H9 (cell line): ENCODE measurements at regions not wholly inside any gene's neighbourhood (a gene's known extent, or its start where the extent isn't known, plus 50 kb on each side); places are given as distances from the start of the nearest gene placed in this dataset.

Experiments used
- DNase-seq: peaks from one replicate; pipeline ENCODE4 v3.0.0-alpha.2; 2017
- H2AFZ ChIP-seq: one replicate; pipeline ENCODE4 v1.6.1; 2013; ENCODE audit warnings: mild to moderate bottlenecking, low read length, control low read depth, moderate library complexity
- H2AK5ac ChIP-seq: 2 replicates; pipeline ENCODE4 v1.6.1; 2013; ENCODE audit warnings: low read length, control low read depth, mixed read lengths; ENCODE audit not compliant: insufficient read length
- H2BK120ac ChIP-seq: one replicate; pipeline ENCODE4 v1.6.1; 2013; ENCODE audit warnings: low read depth, mild to moderate bottlenecking, low read length, control low read depth, inconsistent platforms; ENCODE audit not compliant: poor library complexity, severe bottlenecking
- H2BK12ac ChIP-seq: 2 replicates; pipeline ENCODE4 v1.6.1; 2013; ENCODE audit warnings: low read length, control low read depth, mixed read lengths, low read depth; ENCODE audit not compliant: insufficient read length
- H2BK15ac ChIP-seq: 2 replicates; pipeline ENCODE4 v1.6.1; 2013; ENCODE audit warnings: low read depth, low read length, control low read depth
- H2BK20ac ChIP-seq: one replicate; pipeline ENCODE4 v1.6.1; 2013; ENCODE audit warnings: low read depth, mild to moderate bottlenecking, low read length, control low read depth, inconsistent platforms; ENCODE audit not compliant: poor library complexity, severe bottlenecking
- H2BK5ac ChIP-seq: 2 replicates; pipeline ENCODE4 v1.6.1; 2013; ENCODE audit warnings: low read length, control low read depth, mixed read lengths; ENCODE audit not compliant: insufficient read length
- H3K14ac ChIP-seq: 2 replicates; pipeline ENCODE4 v1.6.1; 2013; ENCODE audit warnings: low read length, control low read depth; ENCODE audit not compliant: insufficient read depth
- H3K18ac ChIP-seq: 2 replicates; pipeline ENCODE4 v1.6.1; 2013; ENCODE audit warnings: low read depth, mild to moderate bottlenecking, mixed read lengths, low read length, control low read depth; ENCODE audit not compliant: insufficient read length
- H3K23ac ChIP-seq: 2 replicates; pipeline ENCODE4 v1.6.1; 2013; ENCODE audit warnings: low read length, control low read depth, mixed read lengths, low read depth; ENCODE audit not compliant: insufficient read length
- H3K23me2 ChIP-seq: 2 replicates; pipeline ENCODE4 v1.6.1; 2013; ENCODE audit warnings: low read depth, mild to moderate bottlenecking, mixed read lengths, low read length, control low read depth; ENCODE audit not compliant: insufficient read length, poor library complexity, severe bottlenecking
- H3K27ac ChIP-seq: 2 replicates; pipeline ENCODE4 v1.5.1; 2013; ENCODE audit warnings: low read length, control low read depth, mixed read lengths, low read depth; ENCODE audit not compliant: insufficient read length
- H3K27me3 ChIP-seq: 2 replicates; pipeline ENCODE4 v1.6.1; 2013; ENCODE audit warnings: low read length, control low read depth, inconsistent platforms; ENCODE audit not compliant: insufficient read depth
- H3K4ac ChIP-seq: 2 replicates; pipeline ENCODE4 v1.6.1; 2013; ENCODE audit warnings: low read depth, mild to moderate bottlenecking, control low read depth, inconsistent platforms, low read length, moderate library complexity
- H3K4me1 ChIP-seq: 2 replicates; pipeline ENCODE4 v1.6.1; 2013; ENCODE audit warnings: low read length, control low read depth, inconsistent platforms; ENCODE audit not compliant: insufficient read depth
- H3K4me2 ChIP-seq: 2 replicates; pipeline ENCODE4 v1.6.1; 2013; ENCODE audit warnings: low read length, control low read depth, mixed read lengths; ENCODE audit not compliant: insufficient read length, insufficient read depth
- H3K56ac ChIP-seq: 2 replicates; pipeline ENCODE4 v1.6.1; 2013; ENCODE audit warnings: low read depth, mild to moderate bottlenecking, mixed read lengths, low read length, control low read depth; ENCODE audit not compliant: insufficient read length
- H3K79me1 ChIP-seq: 2 replicates; pipeline ENCODE4 v1.6.1; 2013; ENCODE audit warnings: low read depth, mild to moderate bottlenecking, moderate library complexity, low read length, control low read depth, inconsistent platforms; ENCODE audit not compliant: insufficient read depth, poor library complexity, severe bottlenecking
- H3K79me2 ChIP-seq: 2 replicates; pipeline ENCODE4 v1.6.1; 2013; ENCODE audit warnings: low read length, control low read depth, inconsistent platforms; ENCODE audit not compliant: insufficient read depth
- H3K9ac ChIP-seq: 2 replicates; pipeline ENCODE4 v1.6.1; 2013; ENCODE audit warnings: low read length, control low read depth, mixed read lengths; ENCODE audit not compliant: insufficient read length; ENCODE audit errors: extremely low read depth
- H3K9me3 ChIP-seq: one replicate; pipeline ENCODE4 v1.6.1; 2013; ENCODE audit warnings: low read depth, low read length, inconsistent platforms; ENCODE audit not compliant: control insufficient read depth
- H3T11ph ChIP-seq: one replicate; pipeline ENCODE4 v1.6.1; 2013; ENCODE audit warnings: mild to moderate bottlenecking, low read length, control low read depth, inconsistent platforms
- H4K20me1 ChIP-seq: one replicate; pipeline ENCODE4 v1.6.1; 2013; ENCODE audit not compliant: control insufficient read depth, insufficient read length, insufficient read depth
- H4K5ac ChIP-seq: 2 replicates; pipeline ENCODE4 v1.6.1; 2013; ENCODE audit warnings: low read depth, mild to moderate bottlenecking, mixed read lengths, low read length, control low read depth; ENCODE audit not compliant: insufficient read length
- H4K8ac ChIP-seq: replicated peaks from 2 replicates; pipeline ENCODE4 v1.6.1; 2013; ENCODE audit warnings: low read length, control low read depth, mixed read lengths, low read depth; ENCODE audit not compliant: insufficient read length
- H4K91ac ChIP-seq: 2 replicates; pipeline ENCODE4 v1.6.1; 2013; ENCODE audit warnings: low read depth, mild to moderate bottlenecking, moderate library complexity, mixed read lengths, low read length, control low read depth; ENCODE audit not compliant: insufficient read length
- H3K27ac Mint-ChIP-seq, 3 experiments: 2 replicates in 2 of 3; 3 replicates in 1 of 3; pipeline ENCODE4 v1.8.0; 2020 to 2021; ENCODE audit warnings: mixed read lengths in 3 of 3, mild to moderate bottlenecking in 1 of 3, moderate library complexity in 1 of 3
- H3K27me3 Mint-ChIP-seq: 2 replicates; pipeline ENCODE4 v1.8.0; 2021; ENCODE audit warnings: low read depth, mild to moderate bottlenecking, moderate library complexity, mixed read lengths
- H3K36me3 Mint-ChIP-seq, 3 experiments: 2 replicates in 2 of 3; 3 replicates in 1 of 3; pipeline ENCODE4 v1.8.0; 2020 to 2021; ENCODE audit warnings: low read depth in 3 of 3, mixed read lengths in 3 of 3; ENCODE audit not compliant: insufficient read depth in 1 of 3
- H3K4me1 Mint-ChIP-seq, 2 experiments: 2 replicates each; pipeline ENCODE4 v1.8.0; 2020; ENCODE audit warnings: mixed read lengths in 2 of 2
- H3K4me3 Mint-ChIP-seq, 2 experiments: 2 replicates in 1 of 2; 3 replicates in 1 of 2; pipeline ENCODE4 v1.8.0; 2020 to 2021; ENCODE audit warnings: mild to moderate bottlenecking in 2 of 2, mixed read lengths in 2 of 2, moderate library complexity in 1 of 2
- H3K9me3 Mint-ChIP-seq, 2 experiments: 2 replicates in 1 of 2; 3 replicates in 1 of 2; pipeline ENCODE4 v1.8.0; 2020; ENCODE audit warnings: mild to moderate bottlenecking in 2 of 2, mixed read lengths in 2 of 2, moderate library complexity in 1 of 2
- WGBS: extraction: QIAGEN DNeasy Blood & Tissue Kit; methylation state at CpG from one replicate; pipeline ENCODE4 v1.1.7; 2013; ENCODE audit warnings: missing lambda C conversion rate, low lambda C conversion rate, mixed read lengths; ENCODE audit not compliant: insufficient read length; ENCODE audit errors: extremely low coverage; 5-methylcytosine and 5-hydroxymethylcytosine counted together
- TF ChIP-seq, protein P1 (sequence below): fragments of 200-600 bp; sonication (generic); conservative IDR thresholded peaks from 3 replicates; pipeline ENCODE4 v1.8.0; 2021; ENCODE audit warnings: antibody characterized with exemption, mild to moderate bottlenecking

DNA sequence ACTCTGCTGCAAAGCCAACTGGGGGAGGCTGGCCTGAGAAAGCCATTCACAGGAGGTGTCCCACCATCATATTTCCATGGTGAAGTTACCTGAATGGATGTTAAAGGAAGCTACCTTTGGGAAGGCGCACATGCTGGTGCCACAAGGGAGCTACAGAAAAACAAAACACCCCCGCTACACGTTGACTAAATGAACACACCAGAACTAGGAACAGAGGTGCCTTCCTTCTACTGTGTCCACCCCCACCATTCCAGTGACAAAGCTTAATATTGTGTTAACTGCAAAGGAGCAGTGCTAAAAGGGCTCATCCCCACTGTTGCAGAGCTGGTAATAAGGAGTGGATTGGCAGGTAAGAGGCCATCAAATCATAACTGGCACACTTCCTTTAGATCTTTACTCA, 420.0 kb upstream of the PODXL start:
- WGBS: no CpG with 5 or more reads among the region's 3 CpGs
- H3K36me3 Mint-ChIP-seq: no peaks in the 10 kb centered on the region
- H3K18ac ChIP-seq: no peak overlapping the region

More for the DNA sequence above, 420.0 kb upstream of the PODXL start:
- no peak overlapping the region for H4K8ac ChIP-seq
- Mint-ChIP-seq H3K27ac (no peak overlapping the region), H3K9me3 (no peaks in the 10 kb centered on the region; a peak in 1 of 5 replicates), H3K4me3 (no peak overlapping the region), H3K4me1 (0 out of 4 replicates have a peak, but pooled peaks cover 0 to under 1% of the 10 kb centered on the region in 2 experiments), H3K27me3 (peaks cover 8% of the 10 kb centered on the region)
- H2BK20ac ChIP-seq: no peak overlapping the region
- no peak overlapping the region for H2BK120ac ChIP-seq
- H3K56ac ChIP-seq: no peak overlapping the region
- H3K27ac ChIP-seq: no peak overlapping the region
- H2BK12ac ChIP-seq: no peak overlapping the region
- H3K4ac ChIP-seq: no peak overlapping the region
- H4K20me1 ChIP-seq: no peaks in the 10 kb centered on the region
- H3K4me2 ChIP-seq: no peak overlapping the region
- H2BK5ac ChIP-seq: no peak overlapping the region
- H4K91ac ChIP-seq: no peak overlapping the region
- TF ChIP-seq, protein P1, sequence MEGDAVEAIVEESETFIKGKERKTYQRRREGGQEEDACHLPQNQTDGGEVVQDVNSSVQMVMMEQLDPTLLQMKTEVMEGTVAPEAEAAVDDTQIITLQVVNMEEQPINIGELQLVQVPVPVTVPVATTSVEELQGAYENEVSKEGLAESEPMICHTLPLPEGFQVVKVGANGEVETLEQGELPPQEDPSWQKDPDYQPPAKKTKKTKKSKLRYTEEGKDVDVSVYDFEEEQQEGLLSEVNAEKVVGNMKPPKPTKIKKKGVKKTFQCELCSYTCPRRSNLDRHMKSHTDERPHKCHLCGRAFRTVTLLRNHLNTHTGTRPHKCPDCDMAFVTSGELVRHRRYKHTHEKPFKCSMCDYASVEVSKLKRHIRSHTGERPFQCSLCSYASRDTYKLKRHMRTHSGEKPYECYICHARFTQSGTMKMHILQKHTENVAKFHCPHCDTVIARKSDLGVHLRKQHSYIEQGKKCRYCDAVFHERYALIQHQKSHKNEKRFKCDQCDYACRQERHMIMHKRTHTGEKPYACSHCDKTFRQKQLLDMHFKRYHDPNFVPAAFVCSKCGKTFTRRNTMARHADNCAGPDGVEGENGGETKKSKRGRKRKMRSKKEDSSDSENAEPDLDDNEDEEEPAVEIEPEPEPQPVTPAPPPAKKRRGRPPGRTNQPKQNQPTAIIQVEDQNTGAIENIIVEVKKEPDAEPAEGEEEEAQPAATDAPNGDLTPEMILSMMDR: no peak
- no peaks in the 10 kb centered on the region for H3K79me1 ChIP-seq
- H4K5ac ChIP-seq: no peak overlapping the region
- DNase-seq: no peak
- H3K4me1 ChIP-seq: peaks cover 11% of the 10 kb centered on the region
- no peak overlapping the region for H3K9ac ChIP-seq
- no peaks in the 10 kb centered on the region for H3K23me2 ChIP-seq
- H2AK5ac ChIP-seq: no peak overlapping the region
- no peak overlapping the region for H2BK15ac ChIP-seq
- H3K27me3 ChIP-seq: no peaks in the 10 kb centered on the region
- H3K9me3 ChIP-seq: no peaks in the 10 kb centered on the region
- no peaks in the 10 kb centered on the region for H3K79me2 ChIP-seq
- H3K14ac ChIP-seq: no peak overlapping the region
- H3T11ph ChIP-seq: no peak overlapping the region
- no peak overlapping the region for H2AFZ ChIP-seq
- H3K23ac ChIP-seq: no peak overlapping the region
